Coronary artery (tissue), 2 donors: ENCODE measurements at regions not wholly inside any gene's neighbourhood (a gene's known extent, or its start where the extent isn't known, plus 50 kb on each side); places are given as distances from the start of the nearest gene placed in this dataset.

Experiments
- DNase-seq: peaks from one replicate; pipeline ENCODE4 v3.0.0-alpha.2; 2017; ENCODE audit warnings: low spot score
- H3K27ac ChIP-seq, 2 donors: fragments of 200-600 bp; sonication (generic); one replicate each; pipeline ENCODE4 v1.5.1; 2016 to 2019
- H3K4me3 ChIP-seq: fragments of 200-600 bp; sonication (generic); 2 replicates; pipeline ENCODE4 v1.5.1; 2016; ENCODE audit warnings: mild to moderate bottlenecking, moderate library complexity
- TF ChIP-seq, protein P1 (sequence below): fragments of 200-600 bp; sonication (generic); IDR thresholded peaks from one replicate; pipeline ENCODE4 v1.5.1; 2019; ENCODE audit warnings: antibody characterized with exemption

DNA sequence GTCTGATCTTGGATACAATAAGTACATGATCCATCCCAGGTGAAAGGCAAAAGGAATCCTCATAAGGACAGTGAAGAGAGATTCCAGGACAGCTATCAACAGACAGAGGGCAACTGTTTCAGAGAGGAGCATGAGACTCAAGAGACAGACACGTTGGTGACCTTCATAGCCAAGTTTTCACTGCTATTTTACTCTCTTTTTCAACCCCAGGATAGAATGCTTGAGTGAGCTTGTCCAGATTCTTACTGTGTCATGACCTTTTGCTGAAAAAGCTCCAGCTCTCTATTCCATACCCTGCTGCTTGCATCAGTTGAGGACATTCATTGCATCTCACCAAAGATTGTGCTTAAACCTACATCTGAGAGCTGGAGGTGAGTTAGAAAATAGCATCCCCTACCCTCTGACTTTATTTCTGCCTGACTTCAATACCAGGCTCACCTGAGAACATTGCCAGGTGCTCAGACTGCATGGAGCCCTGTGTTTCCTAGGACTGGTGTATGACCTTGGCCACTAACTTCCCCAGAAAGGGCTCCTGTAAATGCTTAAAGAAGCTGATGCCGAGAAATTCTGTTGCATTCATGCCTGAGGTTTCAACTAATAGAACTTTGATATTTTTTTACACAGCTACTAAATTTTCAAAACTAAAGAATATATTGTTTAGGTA lies 70.4 kb upstream of the TMEM17 start:
- Histone ChIP-seq H3K27ac (peak overlapping the region in 1 of 2 donors; percentile 4), H3K4me3 (no peak overlapping the region)
- TF ChIP-seq, protein P1, sequence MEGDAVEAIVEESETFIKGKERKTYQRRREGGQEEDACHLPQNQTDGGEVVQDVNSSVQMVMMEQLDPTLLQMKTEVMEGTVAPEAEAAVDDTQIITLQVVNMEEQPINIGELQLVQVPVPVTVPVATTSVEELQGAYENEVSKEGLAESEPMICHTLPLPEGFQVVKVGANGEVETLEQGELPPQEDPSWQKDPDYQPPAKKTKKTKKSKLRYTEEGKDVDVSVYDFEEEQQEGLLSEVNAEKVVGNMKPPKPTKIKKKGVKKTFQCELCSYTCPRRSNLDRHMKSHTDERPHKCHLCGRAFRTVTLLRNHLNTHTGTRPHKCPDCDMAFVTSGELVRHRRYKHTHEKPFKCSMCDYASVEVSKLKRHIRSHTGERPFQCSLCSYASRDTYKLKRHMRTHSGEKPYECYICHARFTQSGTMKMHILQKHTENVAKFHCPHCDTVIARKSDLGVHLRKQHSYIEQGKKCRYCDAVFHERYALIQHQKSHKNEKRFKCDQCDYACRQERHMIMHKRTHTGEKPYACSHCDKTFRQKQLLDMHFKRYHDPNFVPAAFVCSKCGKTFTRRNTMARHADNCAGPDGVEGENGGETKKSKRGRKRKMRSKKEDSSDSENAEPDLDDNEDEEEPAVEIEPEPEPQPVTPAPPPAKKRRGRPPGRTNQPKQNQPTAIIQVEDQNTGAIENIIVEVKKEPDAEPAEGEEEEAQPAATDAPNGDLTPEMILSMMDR = no peak
- no peak for DNase-seq

DNA sequence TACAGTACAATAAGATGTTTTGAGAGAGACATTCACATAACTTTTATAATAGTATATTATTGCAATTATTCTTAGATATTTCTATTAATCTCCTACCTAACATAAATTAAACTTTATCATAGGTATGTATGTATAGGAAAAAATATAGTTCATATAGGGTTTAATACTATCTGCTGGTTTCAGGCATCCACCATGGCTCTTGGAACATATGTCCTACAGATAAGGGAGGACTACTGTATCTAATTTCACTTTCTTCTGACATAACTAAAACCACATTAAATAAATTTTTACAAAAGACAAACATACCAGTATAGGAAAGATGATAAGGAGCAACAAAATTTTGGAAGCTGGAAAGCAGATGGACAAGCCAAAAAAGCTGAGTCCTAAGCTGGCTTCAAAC lies 67.9 kb upstream of the TMEM17 start:
- TF ChIP-seq, protein P1 = no peak
- Histone ChIP-seq H3K27ac (no peak overlapping the region), H3K4me3 (no peak overlapping the region)
- DNase-seq = no peak

DNA sequence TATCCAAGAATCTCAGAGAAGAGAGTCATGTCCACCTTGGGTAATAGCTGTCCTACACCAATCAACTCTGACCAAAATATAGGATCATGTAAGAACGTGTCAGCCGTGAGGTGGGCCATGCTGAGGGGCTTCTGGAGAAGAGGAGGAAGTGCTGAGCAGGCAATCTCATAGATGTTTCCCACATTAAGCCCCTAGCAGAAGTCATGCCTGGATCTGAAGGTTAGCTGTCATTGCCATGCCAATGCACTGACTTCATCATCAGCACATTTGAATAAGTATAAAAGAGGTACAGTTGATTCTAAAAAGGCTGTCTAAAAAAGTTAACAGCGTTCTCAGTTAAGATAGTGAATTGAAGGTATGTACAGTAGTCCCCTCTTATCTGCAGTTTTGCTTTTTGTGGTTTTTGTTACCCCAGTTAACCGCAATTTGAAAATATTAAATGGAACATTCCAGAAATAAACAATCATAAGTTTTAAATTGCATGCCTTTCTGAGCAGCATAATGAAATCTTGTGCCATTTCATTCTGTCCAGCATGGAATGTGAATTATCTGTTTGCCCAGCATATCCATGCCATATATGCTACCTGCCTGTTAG lies 67.2 kb upstream of the TMEM17 start:
- no peak overlapping the region for H3K4me3 ChIP-seq
- TF ChIP-seq, protein P1 = no peak
- no peak for DNase-seq
- peak overlapping the region in 1 of 2 donors; percentile 4 for H3K27ac ChIP-seq

DNA sequence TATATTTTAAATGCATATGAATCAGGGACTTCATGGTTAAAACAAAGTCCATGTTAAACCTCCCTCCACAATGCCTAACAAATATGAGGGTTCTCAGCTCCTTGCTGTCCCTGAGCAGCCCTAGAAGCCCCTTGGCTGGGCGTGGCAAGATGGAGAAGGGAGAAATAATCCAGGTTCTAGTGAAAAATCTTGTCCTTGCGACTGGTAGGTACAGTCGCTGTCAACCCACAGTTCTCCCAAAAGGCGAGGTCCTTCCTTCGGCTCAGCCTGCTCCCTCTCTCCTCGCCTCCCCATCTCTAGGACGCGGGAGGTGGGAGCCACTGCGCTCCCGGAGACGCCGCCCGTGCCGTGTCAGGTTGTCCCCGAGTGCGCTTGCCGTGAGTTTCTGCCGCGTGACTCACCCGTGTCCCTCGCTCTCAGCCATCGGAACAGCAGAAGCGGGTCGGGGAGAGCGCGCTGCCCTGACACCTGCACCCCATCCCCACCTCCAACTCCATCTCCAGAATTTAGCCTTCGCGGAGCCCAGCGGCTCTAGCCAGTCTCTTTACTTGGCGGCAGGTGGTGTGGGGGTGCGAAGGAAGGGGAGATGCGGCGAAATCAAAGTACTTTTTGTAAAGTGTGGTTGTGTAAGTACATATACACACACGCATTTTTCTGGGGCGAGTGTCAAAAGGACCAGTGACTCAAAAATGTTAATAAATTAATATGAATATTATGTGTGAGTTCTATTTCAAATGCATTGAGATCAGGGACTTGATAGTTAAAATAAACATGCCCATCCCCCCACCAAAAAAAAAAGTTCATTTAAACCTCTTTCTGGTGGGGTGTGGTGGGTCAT lies 65.1 kb upstream of the TMEM17 start:
- TF ChIP-seq, protein P1 = no peak
- no peak for DNase-seq
- Histone ChIP-seq H3K27ac (no peak overlapping the region), H3K4me3 (peak overlapping the region; percentile 61)

DNA sequence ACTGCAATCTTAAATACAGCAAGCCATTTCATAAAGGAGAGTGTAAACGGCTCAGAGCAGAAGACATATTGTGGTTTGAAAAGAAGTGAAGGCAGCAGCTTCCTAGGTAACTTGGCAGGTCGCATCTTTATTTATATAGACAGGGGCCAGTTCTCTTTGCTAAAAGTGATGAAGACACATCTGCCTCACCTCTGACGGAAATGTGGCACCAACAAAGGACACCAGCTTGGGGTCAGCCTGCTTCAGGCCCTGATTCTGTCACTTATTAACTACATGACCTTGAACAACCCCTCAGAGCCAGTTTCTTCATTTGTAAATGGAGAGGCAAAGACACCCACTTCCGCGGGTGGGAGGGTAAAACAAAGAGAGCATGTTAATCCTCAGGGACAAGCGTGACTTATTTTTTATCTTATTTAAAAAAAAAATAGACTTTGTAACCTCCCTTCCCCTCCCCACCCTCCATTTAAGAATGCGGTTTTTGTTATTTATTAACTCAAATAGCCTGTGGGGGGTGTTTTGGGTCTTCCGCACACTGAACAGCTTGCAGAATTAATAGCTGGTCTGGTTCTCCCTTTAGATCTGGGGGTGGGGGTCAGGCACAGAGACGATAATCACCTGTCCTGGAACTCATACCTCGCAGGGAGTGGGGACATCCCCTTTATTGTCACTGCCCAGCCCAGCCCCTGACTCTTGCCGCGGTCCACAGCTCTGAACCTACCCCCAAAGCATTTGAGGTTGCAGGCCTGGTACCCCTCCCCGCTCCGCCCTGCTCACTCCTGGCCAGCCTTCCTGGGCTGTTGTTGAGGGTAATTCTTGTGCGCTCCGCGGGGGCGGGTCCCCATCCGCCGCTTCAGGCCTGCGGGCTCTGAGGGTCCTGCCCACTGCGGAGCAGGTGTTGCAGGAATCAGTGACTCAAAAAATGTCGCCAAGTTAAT lies 64.2 kb upstream of the TMEM17 start:
- Histone ChIP-seq H3K27ac (no peak overlapping the region), H3K4me3 (no peak overlapping the region)
- TF ChIP-seq, protein P1 = no peak
- no peak for DNase-seq

DNA sequence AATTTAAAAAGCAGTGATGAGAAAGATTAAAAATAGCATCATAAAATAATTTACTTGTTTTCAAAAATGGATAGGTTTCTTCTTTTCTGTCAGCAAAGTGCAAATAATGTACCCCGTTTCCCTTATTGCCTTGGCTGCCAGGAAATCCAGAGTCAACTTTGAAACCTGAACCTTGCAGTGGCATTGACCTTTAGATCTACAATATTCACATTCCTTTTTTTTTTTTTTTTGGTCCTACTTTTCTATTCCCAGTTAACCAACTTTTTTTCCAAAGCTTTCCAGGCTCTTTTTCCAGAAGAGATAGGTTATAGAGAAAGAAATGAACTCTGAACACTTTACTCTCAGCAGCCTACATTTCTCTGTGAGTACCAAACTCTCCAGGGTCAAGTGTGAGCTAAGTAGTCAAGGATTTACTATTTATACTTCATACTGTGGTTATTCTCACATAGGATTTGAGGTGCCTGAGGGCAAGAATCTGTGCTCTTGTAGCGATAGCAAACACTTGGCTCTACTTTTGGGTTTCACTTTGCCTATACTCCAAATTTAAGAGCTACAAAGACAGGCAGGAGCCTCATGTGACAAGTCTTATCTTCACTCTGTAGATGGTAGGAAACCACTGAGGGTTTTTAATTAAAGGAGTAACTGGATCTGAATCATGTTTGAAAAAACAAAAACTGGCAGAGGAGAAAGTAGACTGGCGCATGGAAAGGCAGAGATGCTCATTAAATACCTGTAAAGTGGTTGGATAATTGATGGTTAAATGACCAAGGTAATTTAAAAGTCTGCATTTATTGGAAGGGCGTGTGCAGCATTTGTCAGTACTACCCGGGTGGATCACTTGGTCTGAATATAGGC lies 63.2 kb upstream of the TMEM17 start:
- no peak for DNase-seq
- TF ChIP-seq, protein P1 = no peak
- H3K4me3 ChIP-seq = no peak overlapping the region
- H3K27ac ChIP-seq = no peak overlapping the region
